ENCODE measurements at regions not wholly inside any gene's neighbourhood (a gene's known extent, or its start where the extent isn't known, plus 50 kb on each side); places are given as distances from the start of the nearest gene placed in this dataset.

DNA sequence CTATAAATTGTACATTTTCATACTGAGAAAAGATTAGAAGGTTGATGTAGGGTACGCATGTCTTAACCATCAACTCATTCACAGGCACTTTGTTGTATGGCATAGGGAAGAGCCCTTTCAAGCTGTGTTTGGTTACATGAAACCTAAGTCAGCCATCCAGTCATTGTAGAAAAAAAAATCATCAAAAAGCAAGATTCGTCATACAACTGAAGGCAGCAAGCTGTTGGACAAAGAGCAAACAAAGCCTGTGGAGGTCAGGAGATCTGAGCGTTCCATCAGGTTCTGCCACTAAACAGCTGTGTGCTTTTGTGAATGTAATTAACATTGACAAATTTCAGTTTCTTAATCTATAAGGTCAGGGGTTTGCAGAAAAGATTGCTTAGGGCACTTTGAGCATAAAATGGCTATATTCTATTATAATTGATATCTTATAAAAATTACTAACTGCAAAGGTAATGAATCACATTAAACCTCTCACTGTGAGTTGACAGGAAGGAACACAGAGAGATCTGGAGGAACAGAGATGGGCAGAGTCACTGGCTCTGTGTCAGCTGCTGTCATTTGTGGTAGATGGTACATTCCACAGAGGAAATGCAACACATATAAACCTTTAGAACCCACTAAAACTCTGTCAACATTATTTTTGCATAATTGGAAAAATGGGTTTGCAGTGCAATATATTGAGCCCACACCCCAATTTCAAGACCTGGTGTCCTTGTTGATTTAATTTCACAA lies 66.3 kb upstream of the MYOCD start:
- DNase-seq, result no peak

DNA sequence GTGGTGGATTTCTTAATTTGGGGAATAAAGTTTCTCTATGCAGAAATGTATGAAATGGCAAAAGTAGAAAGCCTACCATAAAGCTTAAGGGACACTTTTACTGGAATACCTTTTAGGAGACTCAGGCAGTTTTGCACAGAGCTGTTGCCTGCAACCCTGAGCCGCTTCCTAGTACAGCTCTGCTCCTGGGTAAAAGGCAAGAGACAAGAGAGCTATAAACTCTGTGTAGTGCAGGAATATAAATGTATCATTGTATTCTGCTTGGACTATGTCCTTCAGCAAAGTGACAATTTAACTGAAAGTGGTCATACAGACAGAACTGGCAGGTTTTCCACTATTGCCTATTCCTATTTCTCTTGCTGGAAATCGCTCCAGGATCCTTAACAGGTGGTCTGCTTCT lies 65.3 kb upstream of the MYOCD start:
- no peak for DNase-seq

DNA sequence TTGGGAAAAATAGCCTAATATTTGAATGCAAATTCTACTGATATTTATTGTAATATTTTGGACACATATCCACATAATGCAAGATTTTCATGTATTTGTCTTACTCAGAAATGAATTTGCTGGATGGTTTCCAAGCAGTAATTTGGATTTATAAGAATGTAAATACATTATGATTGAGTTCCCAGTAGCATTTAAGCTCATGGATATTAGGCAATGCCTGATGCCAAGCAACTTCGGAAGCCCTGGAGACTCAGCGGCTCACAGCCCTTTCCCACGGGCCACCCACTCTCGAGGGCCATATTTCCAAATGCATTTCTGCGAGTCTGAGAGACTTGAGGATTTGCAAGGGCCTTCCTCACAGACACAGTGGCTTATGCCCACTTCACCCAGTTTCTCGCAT lies 62.1 kb upstream of the MYOCD start:
- DNase-seq, result no peak

DNA sequence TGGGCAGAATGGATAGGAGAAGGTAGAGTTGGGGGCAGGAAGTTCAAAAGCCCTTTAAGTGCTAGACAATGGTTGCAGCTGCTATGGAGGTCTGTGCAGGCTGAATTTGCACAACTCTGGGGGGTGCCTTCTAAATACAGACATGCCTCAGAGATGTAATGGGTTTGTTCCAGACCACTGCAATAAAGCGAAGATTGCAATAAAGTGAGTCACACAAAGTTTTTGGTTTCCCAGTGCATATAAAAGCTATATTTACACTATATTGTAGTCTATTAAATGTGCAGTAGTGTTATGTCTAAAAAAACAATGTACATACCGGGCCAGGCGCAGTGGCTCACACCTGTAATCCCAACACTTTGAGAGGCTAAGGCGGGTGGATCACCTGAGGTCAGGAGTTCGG lies 60.5 kb upstream of the MYOCD start:
- no peak for DNase-seq

DNA sequence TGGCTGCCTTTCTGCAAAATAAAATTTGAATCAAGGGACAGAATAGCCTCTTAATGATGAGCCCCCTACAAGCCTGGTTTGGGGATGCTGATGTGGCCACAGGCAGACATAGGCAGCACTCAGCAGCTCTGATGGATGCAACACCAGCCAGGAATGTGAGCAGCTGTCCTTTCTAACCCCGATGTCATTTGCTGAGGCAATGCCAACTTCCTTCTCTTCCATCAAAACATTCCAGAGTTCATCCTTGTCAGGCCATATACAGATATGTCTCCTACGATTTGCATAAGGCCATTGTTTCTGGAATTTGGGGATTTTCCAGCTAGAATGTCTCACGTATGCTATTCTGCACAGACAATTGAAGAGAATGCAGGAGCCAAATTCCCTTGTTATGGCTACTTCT lies 52.1 kb upstream of the MYOCD start:
- no peak for DNase-seq

Measured in suppressor macrophage treated with lipopolysaccharide for 4 hours (primary cell).